AG04449 (cell line): ENCODE measurements at regions not wholly inside any gene's neighbourhood (a gene's known extent, or its start where the extent isn't known, plus 50 kb on each side); places are given as distances from the start of the nearest gene placed in this dataset.

ENCODE experiments used
- CTCF ChIA-PET: fragments of 350-600 bp; formaldehyde crosslinking; extraction: SDS; loops from one replicate; lab custom pipeline; 2021; ENCODE audit warnings: antibody characterized with exemption; lab: Yijun Ruan, JAX
- POLR2A ChIA-PET: fragments of 400-600, 350-600 bp; formaldehyde crosslinking; extraction: SDS; loops from one replicate; lab custom pipeline; 2020; ENCODE audit warnings: antibody characterized with exemption, inconsistent platforms; lab: Yijun Ruan, JAX
- DNase-seq: peaks from one replicate; pipeline ENCODE4 v3.0.0-alpha.2; 2010; ENCODE audit warnings: low read depth, low spot score
- H3K4me3 ChIP-seq: 2 replicates; pipeline ENCODE4 v1.5.1; 2011; ENCODE audit warnings: low read depth, mild to moderate bottlenecking, control low read depth, low read length
- CTCF ChIP-seq: IDR thresholded peaks from one replicate; pipeline ENCODE4 v1.5.1; 2011; ENCODE audit warnings: mild to moderate bottlenecking, moderate library complexity, low read length, control low read depth, inconsistent platforms; ENCODE audit not compliant: insufficient read depth; ENCODE audit errors: missing control alignments

- DNase-seq, result no peak
- ChIA-PET POLR2A (no interaction called here), CTCF (no interaction called here)
- no peak overlapping the region for H3K4me3 ChIP-seq
- no peak for TF ChIP-seq CTCF
Observed at GRCh38 chrX:43500246-43500645, 155.9 kb upstream of the MAOA start.

DNA sequence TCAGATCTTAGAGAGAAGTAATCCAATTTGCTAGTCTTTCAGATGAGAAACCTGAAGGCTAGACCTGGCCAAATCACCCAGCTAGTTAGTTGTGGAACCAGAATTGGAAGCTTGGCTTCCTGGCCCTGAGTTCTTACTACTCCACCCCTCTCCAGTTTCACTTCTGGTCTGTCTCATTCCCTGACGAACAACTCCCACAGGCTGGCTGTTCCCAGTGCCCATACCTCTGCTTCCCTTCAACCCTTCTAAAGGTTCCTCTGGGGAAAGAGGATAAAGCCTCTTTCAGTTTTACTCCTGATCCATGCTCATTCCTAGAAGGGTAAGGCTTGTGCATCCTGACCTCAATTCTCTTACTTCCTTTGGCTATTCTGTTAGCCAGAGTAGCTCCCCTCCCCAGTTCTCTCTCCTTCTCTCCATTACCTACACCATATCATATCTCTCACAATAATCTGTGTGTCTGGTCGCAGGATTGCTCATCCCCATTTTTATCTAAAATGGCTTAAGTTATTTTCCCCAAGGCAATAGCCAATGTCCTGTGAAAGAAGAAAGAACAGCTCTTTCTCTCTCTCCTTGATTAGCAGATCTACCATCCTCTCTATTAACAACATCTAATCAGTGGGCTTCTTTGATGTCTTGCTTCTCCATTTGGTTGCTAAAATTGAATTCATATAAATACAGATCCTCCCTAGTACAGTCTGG lies 155.0 kb upstream of the MAOA start:
- ChIA-PET POLR2A (no interaction called here), CTCF (no interaction called here)
- H3K4me3 ChIP-seq, result no peak overlapping the region
- no peak for TF ChIP-seq CTCF
- no peak for DNase-seq

- TF ChIP-seq CTCF, result no peak
- no peak for DNase-seq
- POLR2A ChIA-PET, result no interaction called here
- CTCF ChIA-PET, result no interaction called here
- no peak overlapping the region for H3K4me3 ChIP-seq
Observed at GRCh38 chrX:43504394-43504793, 151.7 kb upstream of the MAOA start.

DNA sequence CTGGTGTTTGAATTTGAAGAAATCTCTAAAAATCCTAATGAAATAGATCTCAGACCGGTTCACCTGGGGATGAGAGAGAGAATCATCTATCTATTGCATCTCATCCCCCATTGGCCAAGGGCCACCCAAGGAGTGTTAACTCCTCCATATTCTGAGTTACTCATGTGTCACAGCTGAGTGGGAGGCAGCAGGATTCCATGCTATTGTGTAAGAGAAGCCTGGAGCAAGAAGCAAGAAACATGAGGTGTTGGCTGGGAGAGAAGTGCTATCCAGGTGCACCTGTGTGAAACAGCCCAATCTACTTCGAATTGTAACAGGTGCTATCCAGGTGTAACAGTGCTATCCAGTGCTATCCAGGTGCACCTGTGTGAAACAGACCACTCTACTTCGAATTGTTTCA lies 150.3 kb upstream of the MAOA start:
- CTCF ChIA-PET, result no interaction called here
- POLR2A ChIA-PET, result no interaction called here
- TF ChIP-seq CTCF, result no peak
- no peak overlapping the region for H3K4me3 ChIP-seq
- no peak for DNase-seq

GRCh38 chrX:43508694-43509093 lies 147.4 kb upstream of the MAOA start:
- POLR2A ChIA-PET, result no interaction called here
- CTCF ChIA-PET, result no interaction called here
- no peak for DNase-seq
- no peak for TF ChIP-seq CTCF
- H3K4me3 ChIP-seq, result no peak overlapping the region

- DNase-seq, result no peak
- ChIA-PET CTCF (no interaction called here), POLR2A (no interaction called here)
- H3K4me3 ChIP-seq, result no peak overlapping the region
- TF ChIP-seq CTCF, result no peak
Observed at GRCh38 chrX:43510209-43510608, 145.9 kb upstream of the MAOA start.
